HL-60 (cell line): ENCODE measurements at regions not wholly inside any gene's neighbourhood (a gene's known extent, or its start where the extent isn't known, plus 50 kb on each side); places are given as distances from the start of the nearest gene placed in this dataset.

Source experiments
- CTCF ChIP-seq: IDR thresholded peaks from one replicate; pipeline ENCODE4 v1.5.1; 2011; ENCODE audit warnings: low read length, control low read depth, inconsistent platforms; ENCODE audit not compliant: insufficient read depth
- GABPA ChIP-seq: IDR thresholded peaks from 2 replicates; pipeline ENCODE4 v1.6.1; 2012; ENCODE audit warnings: low read depth
- POLR2AphosphoS5 ChIP-seq: IDR thresholded peaks from 2 replicates; pipeline ENCODE4 v1.6.1; 2012; ENCODE audit warnings: low read depth
- REST ChIP-seq: IDR thresholded peaks from 2 replicates; pipeline ENCODE4 v1.6.1; 2012; ENCODE audit warnings: low read depth; ENCODE audit not compliant: insufficient replicate concordance

- TF ChIP-seq CTCF (no peak), REST (no peak), POLR2AphosphoS5 (no peak), GABPA (no peak)
Observed at GRCh38 chr20:59473742-59474141, 130.6 kb upstream of the PHACTR3 start.
